Fibroblast of pulmonary artery (primary cell): ENCODE measurements at regions not wholly inside any gene's neighbourhood (a gene's known extent, or its start where the extent isn't known, plus 50 kb on each side); places are given as distances from the start of the nearest gene placed in this dataset.

Experiments
- DNase-seq: peaks from one replicate; pipeline ENCODE4 v3.0.0-alpha.2; 2010; ENCODE audit warnings: low read depth
- H3K4me3 ChIP-seq: replicated peaks from 2 replicates; pipeline ENCODE4 v1.5.1; 2011; ENCODE audit warnings: low read depth, mild to moderate bottlenecking, control low read depth, low read length, moderate library complexity
- CTCF ChIP-seq: IDR thresholded peaks from 2 replicates; pipeline ENCODE4 v1.5.1; 2011; ENCODE audit warnings: mild to moderate bottlenecking, control low read depth, low read length, inconsistent platforms; ENCODE audit errors: missing control alignments

GRCh38 chr1:4273747-4274146 is 373.7 kb upstream of the C1orf174 start:
- TF ChIP-seq CTCF = no peak
- no peak for DNase-seq
- no peak overlapping the region for H3K4me3 ChIP-seq

- no peak overlapping the region for H3K4me3 ChIP-seq
- TF ChIP-seq CTCF = no peak
- no peak for DNase-seq
Measured at GRCh38 chr1:4275083-4275482, 375.0 kb upstream of the C1orf174 start.

- no peak for TF ChIP-seq CTCF
- no peak overlapping the region for H3K4me3 ChIP-seq
- DNase-seq = no peak
Measured at GRCh38 chr1:4276238-4276637, 376.2 kb upstream of the C1orf174 start.

- DNase-seq = no peak
- H3K4me3 ChIP-seq = no peak overlapping the region
- TF ChIP-seq CTCF = no peak
Measured at GRCh38 chr1:4277598-4277997, 376.8 kb upstream of the AJAP1 start.

GRCh38 chr1:4284976-4285375 is 369.4 kb upstream of the AJAP1 start:
- TF ChIP-seq CTCF = no peak
- DNase-seq = no peak
- no peak overlapping the region for H3K4me3 ChIP-seq

GRCh38 chr1:4292861-4293260 is 361.5 kb upstream of the AJAP1 start:
- no peak overlapping the region for H3K4me3 ChIP-seq
- TF ChIP-seq CTCF = no peak
- DNase-seq = no peak

- no peak overlapping the region for H3K4me3 ChIP-seq
- TF ChIP-seq CTCF = no peak
- no peak for DNase-seq
Measured at GRCh38 chr1:4298361-4299083, 355.9 kb upstream of the AJAP1 start.
